RWPE1 (cell line): ENCODE measurements at regions not wholly inside any gene's neighbourhood (a gene's known extent, or its start where the extent isn't known, plus 50 kb on each side); places are given as distances from the start of the nearest gene placed in this dataset.

Source experiments
- CTCF ChIA-PET: fragments of 350-600 bp; sonication (Branson Sonifier 250); formaldehyde crosslinking; extraction: SDS; loops from one replicate; lab custom pipeline; 2021; lab: Yijun Ruan, JAX
- POLR2A ChIA-PET: fragments of 400-600 bp; formaldehyde crosslinking; extraction: SDS; loops from one replicate; lab custom pipeline; 2020; ENCODE audit warnings: antibody characterized with exemption; ENCODE audit not compliant: low non-redundant PET; lab: Yijun Ruan, JAX
- DNase-seq: peaks from one replicate; pipeline ENCODE4 v3.0.0; 2012; ENCODE audit warnings: low spot score
- H3K27ac ChIP-seq: fragments of 450-650 bp; 2 replicates; pipeline ENCODE4 v1.5.1; 2017
- TF ChIP-seq, protein P1 (sequence below): fragments of 450-650 bp; conservative IDR thresholded peaks from 2 replicates; pipeline ENCODE4 v1.5.1; 2017; ENCODE audit warnings: low read depth, mild to moderate bottlenecking

- no peak for DNase-seq
- CTCF ChIA-PET = no interaction called here
- TF ChIP-seq, protein P1, sequence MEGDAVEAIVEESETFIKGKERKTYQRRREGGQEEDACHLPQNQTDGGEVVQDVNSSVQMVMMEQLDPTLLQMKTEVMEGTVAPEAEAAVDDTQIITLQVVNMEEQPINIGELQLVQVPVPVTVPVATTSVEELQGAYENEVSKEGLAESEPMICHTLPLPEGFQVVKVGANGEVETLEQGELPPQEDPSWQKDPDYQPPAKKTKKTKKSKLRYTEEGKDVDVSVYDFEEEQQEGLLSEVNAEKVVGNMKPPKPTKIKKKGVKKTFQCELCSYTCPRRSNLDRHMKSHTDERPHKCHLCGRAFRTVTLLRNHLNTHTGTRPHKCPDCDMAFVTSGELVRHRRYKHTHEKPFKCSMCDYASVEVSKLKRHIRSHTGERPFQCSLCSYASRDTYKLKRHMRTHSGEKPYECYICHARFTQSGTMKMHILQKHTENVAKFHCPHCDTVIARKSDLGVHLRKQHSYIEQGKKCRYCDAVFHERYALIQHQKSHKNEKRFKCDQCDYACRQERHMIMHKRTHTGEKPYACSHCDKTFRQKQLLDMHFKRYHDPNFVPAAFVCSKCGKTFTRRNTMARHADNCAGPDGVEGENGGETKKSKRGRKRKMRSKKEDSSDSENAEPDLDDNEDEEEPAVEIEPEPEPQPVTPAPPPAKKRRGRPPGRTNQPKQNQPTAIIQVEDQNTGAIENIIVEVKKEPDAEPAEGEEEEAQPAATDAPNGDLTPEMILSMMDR = no peak
- POLR2A ChIA-PET = no interaction called here
- no peak overlapping the region for H3K27ac ChIP-seq
Measured at GRCh38 chr11:38219636-38220035, 1621.6 kb upstream of the RAG2 start.

DNA sequence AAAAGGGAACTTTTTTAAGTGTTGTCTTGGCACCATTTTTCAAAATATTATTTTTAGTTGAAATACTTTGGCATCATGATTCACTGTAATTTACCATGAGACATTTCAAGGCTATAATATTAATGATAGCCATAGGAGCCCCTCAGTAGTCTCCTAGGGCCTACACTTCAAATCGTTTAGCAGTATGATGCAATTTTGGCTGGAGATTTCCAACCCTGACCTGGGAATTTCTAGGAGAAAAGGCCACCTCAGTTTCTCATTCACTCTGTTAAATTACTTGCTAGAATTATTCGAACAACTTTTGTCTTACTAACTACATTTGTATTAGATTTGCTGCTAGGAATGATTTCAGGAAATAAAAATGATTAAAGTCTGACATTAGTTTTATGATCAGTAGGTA is 1610.9 kb upstream of the RAG2 start:
- no peak overlapping the region for H3K27ac ChIP-seq
- CTCF ChIA-PET = no interaction called here
- DNase-seq = no peak
- POLR2A ChIA-PET = no interaction called here
- TF ChIP-seq, protein P1 = no peak

DNA sequence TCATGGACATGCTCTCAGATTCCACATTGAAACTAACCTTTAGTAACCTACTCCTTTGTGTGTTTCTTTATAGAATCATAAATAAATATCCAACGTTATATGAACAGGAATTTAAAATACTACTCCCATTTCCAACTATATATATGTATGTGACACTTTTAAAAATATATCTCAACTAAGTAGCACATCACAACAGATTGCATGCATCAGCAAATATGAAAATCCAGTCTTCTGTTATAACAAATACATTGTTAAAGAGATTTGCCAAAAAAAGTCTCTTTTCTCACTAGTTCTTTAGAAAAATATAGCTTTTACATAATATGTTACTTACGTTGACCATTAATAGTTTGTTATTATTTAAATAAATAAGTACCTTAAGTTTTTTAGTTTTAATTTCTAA is 1608.6 kb upstream of the RAG2 start:
- DNase-seq = no peak
- ChIA-PET POLR2A (no interaction called here), CTCF (no interaction called here)
- no peak overlapping the region for H3K27ac ChIP-seq
- TF ChIP-seq, protein P1 = no peak

DNA sequence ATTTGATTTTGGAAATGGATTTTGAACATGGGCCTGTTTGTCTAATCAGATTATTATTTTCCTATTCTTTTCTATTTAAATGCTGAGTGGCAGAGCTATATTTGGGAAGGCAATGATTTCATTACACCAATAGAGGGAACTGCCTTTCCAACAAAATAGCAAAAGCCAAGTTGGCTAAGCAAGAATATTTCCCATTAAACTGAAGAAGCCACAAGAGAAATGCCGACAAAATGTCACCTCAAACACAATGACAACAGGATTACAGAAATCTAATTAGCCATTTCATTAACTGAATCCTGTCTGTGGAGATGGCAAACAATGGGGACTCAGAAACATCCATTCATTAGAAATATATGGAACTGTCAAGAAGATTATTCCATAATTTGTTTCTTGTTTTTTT is 1593.1 kb upstream of the RAG2 start:
- H3K27ac ChIP-seq = no peak overlapping the region
- ChIA-PET CTCF (interaction anchor here (0.7 kb wide), 1 partner anchor 196 kb away, joined by 3 read pairs; no protein-coding TSS in a partner anchor), POLR2A (interaction anchor here (0.6 kb wide), 1 partner anchor 173 kb away, joined by 3 read pairs; no protein-coding TSS in a partner anchor)
- DNase-seq = no peak
- TF ChIP-seq, protein P1 = no peak

- TF ChIP-seq, protein P1 = no peak
- POLR2A ChIA-PET = no interaction called here
- H3K27ac ChIP-seq = no peak overlapping the region
- DNase-seq = no peak
- CTCF ChIA-PET = no interaction called here
Measured at GRCh38 chr11:38182126-38182866, 1584.3 kb upstream of the RAG2 start.

- no peak overlapping the region for H3K27ac ChIP-seq
- no peak for DNase-seq
- TF ChIP-seq, protein P1 = no peak
- ChIA-PET POLR2A (no interaction called here), CTCF (no interaction called here)
Measured at GRCh38 chr11:38176686-38177322, 1578.8 kb upstream of the RAG2 start.
